Gastrocnemius medialis (tissue), 4 donors: ENCODE measurements at regions not wholly inside any gene's neighbourhood (a gene's known extent, or its start where the extent isn't known, plus 50 kb on each side); places are given as distances from the start of the nearest gene placed in this dataset.
"Not testable (repeated sequence)": the region's sequence is repeated elsewhere in the genome, so short reads cannot be mapped to it uniquely, and the experiment has no call there.

Experiments
- ATAC-seq, 2 donors: fragments of 150-250 bp; one replicate each; pipeline ENCODE4 v1.9.1; 2016
- DNase-seq, 2 donors: peaks; one replicate each; pipeline ENCODE4 v3.0.0-alpha.2; 2019
- H3K27ac ChIP-seq, 4 donors: fragments of 200-600 bp; sonication (generic); 1 replicate in 1 of 4; 2 replicates in 3 of 4; pipeline ENCODE4 v1.5.1; 2016 to 2018; ENCODE audit warnings: mild to moderate bottlenecking in 2 of 4, moderate library complexity in 1 of 4
- H3K27me3 ChIP-seq, 3 donors: fragments of 200-600 bp; sonication (generic) in 2 of 3; 1 replicate in 1 of 3; 2 replicates in 2 of 3; pipeline versions ENCODE4 v1.5.1 to v1.6.0; 2016 to 2019; ENCODE audit warnings: mild to moderate bottlenecking in 1 of 3, moderate library complexity in 1 of 3
- H3K36me3 ChIP-seq, 2 donors: fragments of 200-600 bp; sonication (generic) in 1 of 2; one replicate each; pipeline ENCODE4 v1.5.1; 2017 to 2018
- H3K4me1 ChIP-seq, 2 donors: fragments of 200-600 bp; sonication (generic) in 1 of 2; one replicate each; pipeline ENCODE4 v1.5.1; 2016 to 2017; ENCODE audit warnings: mild to moderate bottlenecking in 2 of 2
- H3K4me3 ChIP-seq, 4 donors: fragments of 200-600 bp; sonication (generic) in 3 of 4; 1 replicate in 1 of 4; 2 replicates in 3 of 4; pipeline ENCODE4 v1.5.1; 2016 to 2019; ENCODE audit warnings: mild to moderate bottlenecking in 2 of 4
- H3K9me3 ChIP-seq, 3 donors: fragments of 200-600 bp; sonication (generic) in 2 of 3; 1 replicate in 1 of 3; 2 replicates in 2 of 3; pipeline ENCODE4 v1.5.1; 2016 to 2019
- POLR2A ChIP-seq, 2 donors: fragments of 450-650 bp; IDR thresholded peaks; one replicate each; pipeline ENCODE4 v1.6.1; 2017; ENCODE audit warnings: antibody characterized with exemption in 2 of 2, mild to moderate bottlenecking in 2 of 2, moderate library complexity in 2 of 2
- in situ Hi-C, 4 donors: fragments of 200-750 bp; cut with MboI; loops; one replicate each; pipeline versions ENCODE4 v1.15.0 to v1.8.0; 2017; ENCODE audit warnings: low sequenced_read_pairs in 4 of 4
- intact Hi-C: fragments of 100-400 bp; cut with DNase I; formaldehyde crosslinking; loops from one replicate; pipeline ENCODE4 v1.15.1; 2023; ENCODE audit warnings: low total_unique reads
- TF ChIP-seq, protein P1 (sequence below), 5 experiments: fragments of 450-650 bp in 3 of 5; fragments of 200-600 bp in 2 of 5; sonication (generic) in 2 of 5; IDR thresholded peaks in 4 of 5; conservative IDR thresholded peaks in 1 of 5; 1 replicate in 4 of 5; 2 replicates in 1 of 5; pipeline ENCODE4 v1.5.1; 2016 to 2019; ENCODE audit warnings: antibody characterized with exemption in 5 of 5, mild to moderate bottlenecking in 3 of 5, moderate library complexity in 3 of 5

DNA sequence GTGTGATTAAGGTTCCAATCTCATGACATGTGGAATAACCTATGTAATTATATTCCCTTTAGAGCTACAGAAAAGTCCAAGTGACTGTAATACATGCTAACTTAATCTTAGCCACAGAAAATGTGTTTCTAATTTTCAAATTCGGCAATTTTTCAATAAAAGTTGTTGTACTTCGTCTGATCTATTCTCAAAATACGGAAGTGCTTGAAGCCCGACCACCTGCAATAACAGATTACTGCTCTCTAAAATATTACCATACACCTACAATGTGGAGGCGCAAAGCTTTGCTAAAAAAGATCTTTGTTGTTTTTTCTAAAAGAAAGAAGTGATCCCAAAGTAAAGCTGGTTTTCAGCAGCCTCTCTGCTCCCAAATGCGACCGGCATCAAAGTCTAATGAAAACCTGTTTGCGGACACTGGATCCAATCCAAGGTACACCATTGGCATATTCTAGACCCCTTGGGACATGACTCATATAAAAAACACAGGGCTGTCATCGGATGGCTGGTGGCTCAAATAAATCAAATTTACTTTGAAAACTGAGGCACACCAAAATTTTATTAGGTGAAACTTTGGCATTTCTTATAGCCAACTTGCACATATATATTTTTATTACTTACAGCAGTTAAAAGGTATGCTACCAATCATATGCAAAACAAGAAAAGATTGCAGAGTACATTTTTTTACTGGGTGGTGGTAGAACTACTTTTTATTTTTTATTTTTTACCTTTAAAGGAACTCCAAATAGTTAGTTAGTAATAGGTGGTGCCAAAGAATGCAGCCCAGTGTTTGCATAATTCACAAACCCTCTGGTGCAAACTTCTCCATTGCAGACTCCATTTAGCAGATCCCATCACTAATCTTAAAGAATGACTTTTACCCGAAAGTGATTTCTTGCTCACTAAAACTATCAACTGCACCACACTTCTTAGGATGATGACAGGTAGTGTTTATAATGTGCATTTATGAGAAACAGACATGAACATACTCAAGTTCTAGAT, 118.7 kb upstream of the TBX18 start:
- DNase-seq (no peak), ATAC-seq (no peak)
- no peaks in the 10 kb centered on the region for H3K4me1 ChIP-seq
- H3K36me3 ChIP-seq, result no peaks in the 10 kb centered on the region
- no peaks in the 10 kb centered on the region for H3K27me3 ChIP-seq
- no peak overlapping the region for H3K27ac ChIP-seq
- H3K9me3 ChIP-seq, result no peaks in the 10 kb centered on the region
- intact Hi-C loops, result no loop called here
- no peak overlapping the region for H3K4me3 ChIP-seq
- in situ Hi-C loops, result no loop called here
- TF ChIP-seq POLR2A (IDR thresholded peaks at IDR 0.05), result no peak
- TF ChIP-seq, protein P1, sequence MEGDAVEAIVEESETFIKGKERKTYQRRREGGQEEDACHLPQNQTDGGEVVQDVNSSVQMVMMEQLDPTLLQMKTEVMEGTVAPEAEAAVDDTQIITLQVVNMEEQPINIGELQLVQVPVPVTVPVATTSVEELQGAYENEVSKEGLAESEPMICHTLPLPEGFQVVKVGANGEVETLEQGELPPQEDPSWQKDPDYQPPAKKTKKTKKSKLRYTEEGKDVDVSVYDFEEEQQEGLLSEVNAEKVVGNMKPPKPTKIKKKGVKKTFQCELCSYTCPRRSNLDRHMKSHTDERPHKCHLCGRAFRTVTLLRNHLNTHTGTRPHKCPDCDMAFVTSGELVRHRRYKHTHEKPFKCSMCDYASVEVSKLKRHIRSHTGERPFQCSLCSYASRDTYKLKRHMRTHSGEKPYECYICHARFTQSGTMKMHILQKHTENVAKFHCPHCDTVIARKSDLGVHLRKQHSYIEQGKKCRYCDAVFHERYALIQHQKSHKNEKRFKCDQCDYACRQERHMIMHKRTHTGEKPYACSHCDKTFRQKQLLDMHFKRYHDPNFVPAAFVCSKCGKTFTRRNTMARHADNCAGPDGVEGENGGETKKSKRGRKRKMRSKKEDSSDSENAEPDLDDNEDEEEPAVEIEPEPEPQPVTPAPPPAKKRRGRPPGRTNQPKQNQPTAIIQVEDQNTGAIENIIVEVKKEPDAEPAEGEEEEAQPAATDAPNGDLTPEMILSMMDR (IDR thresholded peaks at IDR 0.05 in 4 of 5, conservative IDR thresholded peaks at IDR 0.05 in 1 of 5), result no peak

DNA sequence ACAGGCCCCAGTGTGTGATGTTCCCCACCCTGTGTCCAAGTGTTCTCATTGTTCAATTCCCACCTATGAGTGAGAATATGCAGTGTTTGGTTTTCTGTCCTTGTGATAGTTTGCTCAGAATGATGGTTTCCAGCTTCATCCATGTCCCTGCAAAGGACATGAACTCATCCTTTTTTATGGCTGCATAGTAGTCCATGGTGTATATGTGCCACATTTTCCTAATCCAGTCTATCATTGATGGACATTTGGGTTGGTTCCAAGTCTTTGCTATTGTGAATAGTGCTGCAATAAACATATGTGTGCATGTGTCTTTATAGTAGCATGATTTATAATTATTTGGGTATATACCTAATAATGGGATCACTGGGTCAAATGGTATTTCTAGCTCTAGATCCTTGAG, 115.0 kb upstream of the TBX18 start:
- DNase-seq, H3K4me3 ChIP-seq, ATAC-seq, H3K27ac ChIP-seq, intact Hi-C loops, in situ Hi-C loops, H3K36me3 ChIP-seq, H3K4me1 ChIP-seq, H3K9me3 ChIP-seq, H3K27me3 ChIP-seq: not testable (repeated sequence)

DNA sequence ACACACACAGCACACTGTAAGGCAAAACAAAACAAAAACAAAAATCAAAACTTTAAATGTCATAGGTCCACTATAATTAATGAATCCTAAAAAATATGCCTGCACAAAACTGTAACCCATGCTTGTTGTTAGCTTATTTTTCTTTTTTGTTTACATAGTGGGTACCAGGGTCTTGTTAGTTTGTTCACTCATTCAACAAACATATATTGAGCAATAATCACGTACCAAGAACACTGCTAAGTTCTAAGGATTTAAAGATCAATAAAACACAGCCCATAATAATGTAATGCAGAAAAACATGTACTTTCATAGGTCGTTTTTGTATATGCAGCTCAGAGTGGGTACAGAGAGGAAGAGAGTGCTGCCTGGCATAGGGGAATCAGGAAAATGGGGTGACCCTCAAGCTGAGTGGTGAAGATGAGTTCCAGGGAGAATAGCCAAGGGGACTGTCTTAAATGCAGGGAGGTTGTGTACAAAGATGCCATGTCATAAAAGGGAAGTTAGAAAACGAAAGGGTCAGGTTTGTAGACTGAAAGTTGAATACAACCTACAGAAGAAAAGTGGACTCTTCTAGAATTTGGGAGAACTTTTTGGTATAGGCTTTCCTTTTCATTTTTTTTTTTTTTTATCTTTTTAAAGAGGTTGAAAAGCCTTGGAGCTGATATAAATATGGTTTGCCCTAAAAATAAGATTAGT, 113.3 kb upstream of the TBX18 start:
- DNase-seq, result no peak
- Histone ChIP-seq H3K36me3 (no peaks in the 10 kb centered on the region), H3K4me3 (no peak overlapping the region), H3K9me3 (no peaks in the 10 kb centered on the region), H3K4me1 (no peaks in the 10 kb centered on the region), H3K27me3 (no peaks in the 10 kb centered on the region), H3K27ac (no peak overlapping the region)
- no peak for ATAC-seq
- intact Hi-C loops (no loop called here), in situ Hi-C loops (no loop called here)
- TF ChIP-seq, protein P1 (IDR thresholded peaks at IDR 0.05 in 4 of 5, conservative IDR thresholded peaks at IDR 0.05 in 1 of 5), result no peak
- no peak for TF ChIP-seq POLR2A (IDR thresholded peaks at IDR 0.05)

DNA sequence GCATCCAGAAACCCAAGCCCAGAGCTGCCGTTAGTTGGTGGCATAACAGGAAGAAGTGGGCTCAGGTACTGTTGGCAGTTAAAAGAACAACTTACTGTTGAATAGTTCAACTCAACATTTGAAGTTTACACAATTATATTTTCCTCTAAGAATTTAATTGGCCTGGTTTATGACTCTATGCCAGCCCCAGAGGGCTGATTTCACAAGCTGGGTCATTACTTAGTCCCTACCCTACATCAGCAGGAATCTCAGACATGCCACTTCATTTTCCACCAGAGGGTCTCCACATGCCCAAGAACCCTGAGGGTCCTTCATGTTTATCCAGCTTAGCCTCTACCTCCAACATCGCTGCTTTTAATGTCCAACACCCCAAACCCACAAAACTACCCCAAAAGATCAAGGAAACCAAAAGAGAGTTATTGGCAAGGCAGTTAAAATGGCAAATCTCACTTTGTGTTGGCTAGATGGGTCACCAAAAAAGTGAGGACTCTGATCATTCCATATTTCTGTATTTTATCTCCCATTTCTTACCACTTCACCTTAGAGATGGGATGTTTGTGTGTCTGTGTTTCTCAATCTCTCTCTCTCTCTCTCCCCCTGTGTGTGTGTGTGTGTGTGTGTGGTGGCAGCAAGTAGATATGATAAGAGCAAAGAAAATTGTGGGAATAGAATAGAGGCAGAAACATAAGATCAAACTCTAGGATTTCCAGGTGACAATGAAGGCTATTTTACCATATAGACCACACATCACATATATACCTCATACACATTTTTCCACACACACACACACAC, 112.5 kb upstream of the TBX18 start:
- Histone ChIP-seq H3K4me1 (no peaks in the 10 kb centered on the region), H3K9me3 (no peaks in the 10 kb centered on the region), H3K27ac (no peak overlapping the region), H3K4me3 (no peak overlapping the region), H3K27me3 (no peaks in the 10 kb centered on the region), H3K36me3 (no peaks in the 10 kb centered on the region)
- no peak for DNase-seq
- in situ Hi-C loops (no loop called here), intact Hi-C loops (no loop called here)
- TF ChIP-seq, protein P1 (IDR thresholded peaks at IDR 0.05 in 4 of 5, conservative IDR thresholded peaks at IDR 0.05 in 1 of 5), result no peak
- ATAC-seq, result no peak
